HG03064 (cell line): ENCODE measurements at regions not wholly inside any gene's neighbourhood (a gene's known extent, or its start where the extent isn't known, plus 50 kb on each side); places are given as distances from the start of the nearest gene placed in this dataset.

Experiments used
- ATAC-seq: cut with Tn5 transposase; IDR thresholded peaks from one replicate; pipeline ENCODE4 v1.9.1; 2021; ENCODE audit warnings: low read depth; ENCODE audit not compliant: unreplicated experiment

GRCh38 chr4:129393976-129394375 lies 298.0 kb downstream of the C4orf33 start:
- ATAC-seq = no peak

- no peak for ATAC-seq
These were observed 298.7 kb downstream of the C4orf33 start for GRCh38 chr4:129394635-129395034.

- ATAC-seq = no peak
These were observed 307.9 kb downstream of the C4orf33 start for GRCh38 chr4:129403848-129404247.

GRCh38 chr4:129410115-129410514 lies 314.2 kb downstream of the C4orf33 start:
- no peak for ATAC-seq

GRCh38 chr4:129415004-129415403 lies 319.1 kb downstream of the C4orf33 start:
- no peak for ATAC-seq

GRCh38 chr4:129420637-129421036 lies 324.7 kb downstream of the C4orf33 start:
- no peak for ATAC-seq

- no peak for ATAC-seq
These were observed 326.3 kb downstream of the C4orf33 start for GRCh38 chr4:129422277-129422676.

GRCh38 chr4:129428454-129428853 lies 332.5 kb downstream of the C4orf33 start:
- ATAC-seq = no peak

- ATAC-seq = no peak
These were observed 333.8 kb downstream of the C4orf33 start for GRCh38 chr4:129429581-129430320.

GRCh38 chr4:129437347-129437746 lies 341.4 kb downstream of the C4orf33 start:
- no peak for ATAC-seq

- ATAC-seq = no peak
These were observed 342.6 kb downstream of the C4orf33 start for GRCh38 chr4:129438456-129438981.

- ATAC-seq = no peak
These were observed 350.1 kb downstream of the C4orf33 start for GRCh38 chr4:129446074-129446473.

- ATAC-seq = no peak
These were observed 357.7 kb downstream of the C4orf33 start for GRCh38 chr4:129453524-129454200.

GRCh38 chr4:129455482-129455881 lies 359.5 kb downstream of the C4orf33 start:
- no peak for ATAC-seq

GRCh38 chr4:129468624-129469023 lies 372.7 kb downstream of the C4orf33 start:
- no peak for ATAC-seq

- no peak for ATAC-seq
These were observed 378.7 kb downstream of the C4orf33 start for GRCh38 chr4:129474698-129475097.

GRCh38 chr4:129481107-129481506 lies 385.2 kb downstream of the C4orf33 start:
- ATAC-seq = no peak

GRCh38 chr4:129488427-129488826 lies 392.5 kb downstream of the C4orf33 start:
- no peak for ATAC-seq

- no peak for ATAC-seq
These were observed 394.6 kb downstream of the C4orf33 start for GRCh38 chr4:129490516-129490915.

GRCh38 chr4:129498626-129499025 lies 402.7 kb downstream of the C4orf33 start:
- ATAC-seq = no peak

GRCh38 chr4:129514852-129515251 lies 418.9 kb downstream of the C4orf33 start:
- no peak for ATAC-seq

GRCh38 chr4:129515356-129515755 lies 419.4 kb downstream of the C4orf33 start:
- ATAC-seq = no peak
